Cardiac fibroblast (primary cell): ENCODE measurements at regions not wholly inside any gene's neighbourhood (a gene's known extent, or its start where the extent isn't known, plus 50 kb on each side); places are given as distances from the start of the nearest gene placed in this dataset.

ENCODE experiments used
- DNase-seq, 2 donors: peaks; one replicate each; pipeline versions ENCODE4 v3.0.0 to v3.0.0-alpha.2; 2010; ENCODE audit warnings: low read depth in 2 of 2
- H3K4me3 ChIP-seq, 2 donors: replicated peaks in 1 of 2; 1 replicate in 1 of 2; 2 replicates in 1 of 2; pipeline ENCODE4 v1.5.1; 2011; ENCODE audit warnings: low read depth in 2 of 2, low read length in 2 of 2, mild to moderate bottlenecking in 2 of 2, moderate library complexity in 1 of 2
- CTCF ChIP-seq: IDR thresholded peaks from one replicate; pipeline ENCODE4 v1.5.1; 2011; ENCODE audit warnings: low read depth, mild to moderate bottlenecking, low read length, inconsistent platforms

GRCh38 chr1:235006132-235006721 lies 122.4 kb downstream of the TOMM20 start:
- TF ChIP-seq CTCF: no peak
- H3K4me3 ChIP-seq: no peak overlapping the region
- no peak for DNase-seq

- no peak for TF ChIP-seq CTCF
- no peak overlapping the region for H3K4me3 ChIP-seq
- no peak for DNase-seq
Measured at GRCh38 chr1:235004840-235005391, 123.7 kb downstream of the TOMM20 start.

- TF ChIP-seq CTCF: no peak
- no peak for DNase-seq
- no peak overlapping the region for H3K4me3 ChIP-seq
Measured at GRCh38 chr1:235004276-235004675, 124.4 kb downstream of the TOMM20 start.

GRCh38 chr1:235002706-235003300 lies 125.8 kb downstream of the TOMM20 start:
- H3K4me3 ChIP-seq: no peak overlapping the region
- no peak for TF ChIP-seq CTCF
- no peak for DNase-seq

GRCh38 chr1:234999513-234999940 lies 129.1 kb downstream of the TOMM20 start:
- no peak for DNase-seq
- no peak overlapping the region for H3K4me3 ChIP-seq
- TF ChIP-seq CTCF: no peak

- peak; percentile 50 to 74 for DNase-seq
- peak overlapping the region in 1 of 2 donors; percentile 12 for H3K4me3 ChIP-seq
- no peak for TF ChIP-seq CTCF
Measured at GRCh38 chr1:234997896-234998741, 130.5 kb downstream of the TOMM20 start.
